ENCODE measurements at regions not wholly inside any gene's neighbourhood (a gene's known extent, or its start where the extent isn't known, plus 50 kb on each side); places are given as distances from the start of the nearest gene placed in this dataset.

DNA sequence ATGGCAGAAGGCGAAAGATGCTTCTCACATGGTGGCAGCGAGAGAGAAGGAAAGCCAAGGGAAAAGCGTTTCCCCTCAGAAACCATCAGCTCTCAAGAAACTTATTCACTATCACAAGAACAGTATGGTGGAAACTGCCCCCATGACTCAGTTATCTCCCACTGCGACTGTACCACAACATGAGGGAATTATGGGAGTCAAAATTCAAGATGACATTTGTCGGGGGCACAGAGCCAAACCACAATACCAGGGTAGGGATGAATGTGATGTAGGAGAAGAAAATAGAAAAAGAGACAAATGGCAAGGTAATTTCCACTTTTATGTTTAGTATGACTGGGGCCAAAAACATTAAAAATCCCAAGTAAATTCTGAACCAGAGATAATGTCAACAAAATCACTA, 216.8 kb downstream of the TRIM36 start:
- TF ChIP-seq, protein P1, sequence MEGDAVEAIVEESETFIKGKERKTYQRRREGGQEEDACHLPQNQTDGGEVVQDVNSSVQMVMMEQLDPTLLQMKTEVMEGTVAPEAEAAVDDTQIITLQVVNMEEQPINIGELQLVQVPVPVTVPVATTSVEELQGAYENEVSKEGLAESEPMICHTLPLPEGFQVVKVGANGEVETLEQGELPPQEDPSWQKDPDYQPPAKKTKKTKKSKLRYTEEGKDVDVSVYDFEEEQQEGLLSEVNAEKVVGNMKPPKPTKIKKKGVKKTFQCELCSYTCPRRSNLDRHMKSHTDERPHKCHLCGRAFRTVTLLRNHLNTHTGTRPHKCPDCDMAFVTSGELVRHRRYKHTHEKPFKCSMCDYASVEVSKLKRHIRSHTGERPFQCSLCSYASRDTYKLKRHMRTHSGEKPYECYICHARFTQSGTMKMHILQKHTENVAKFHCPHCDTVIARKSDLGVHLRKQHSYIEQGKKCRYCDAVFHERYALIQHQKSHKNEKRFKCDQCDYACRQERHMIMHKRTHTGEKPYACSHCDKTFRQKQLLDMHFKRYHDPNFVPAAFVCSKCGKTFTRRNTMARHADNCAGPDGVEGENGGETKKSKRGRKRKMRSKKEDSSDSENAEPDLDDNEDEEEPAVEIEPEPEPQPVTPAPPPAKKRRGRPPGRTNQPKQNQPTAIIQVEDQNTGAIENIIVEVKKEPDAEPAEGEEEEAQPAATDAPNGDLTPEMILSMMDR (IDR thresholded peaks at IDR 0.05 in 2 of 3, conservative IDR thresholded peaks at IDR 0.05 in 1 of 3; ENCODE audit: borderline replicate concordance in 1 of 3, insufficient read depth in 1 of 3, low read depth in 2 of 3, low read length in 2 of 3), result no peak
- no peak for TF ChIP-seq EZH2 (IDR thresholded peaks at IDR 0.05)
- no peak for TF ChIP-seq CBX3 (IDR thresholded peaks at IDR 0.05; ENCODE audit: low read depth)
- no peak for TF ChIP-seq TCF7L2 (IDR thresholded peaks at IDR 0.05; ENCODE audit: borderline replicate concordance, extremely low read depth, insufficient read depth, insufficient read length)
- no peak for TF ChIP-seq YY1 (IDR thresholded peaks at IDR 0.05; ENCODE audit: extremely low read depth, insufficient replicate concordance, low read depth, low read length)
- no peak for TF ChIP-seq REST (IDR thresholded peaks at IDR 0.05; ENCODE audit: low read depth)
- TF ChIP-seq SRF (IDR thresholded peaks at IDR 0.05; ENCODE audit: low read depth), result no peak
- TF ChIP-seq POLR2A (IDR thresholded peaks at IDR 0.05; ENCODE audit: borderline replicate concordance, extremely low read depth, insufficient read depth, insufficient read length), result no peak
- no peak for TF ChIP-seq ZNF274 (IDR thresholded peaks at IDR 0.05; ENCODE audit: low read depth, low read length)
- no peak for TF ChIP-seq EZH2phosphoT487 (IDR thresholded peaks at IDR 0.05; ENCODE audit: borderline replicate concordance)
- no peak for TF ChIP-seq JUND (IDR thresholded peaks at IDR 0.05)
- no peak for TF ChIP-seq MAX (IDR thresholded peaks at IDR 0.05)
